A549 (cell line): ENCODE measurements at regions not wholly inside any gene's neighbourhood (a gene's known extent, or its start where the extent isn't known, plus 50 kb on each side); places are given as distances from the start of the nearest gene placed in this dataset.

ENCODE experiments used
- CEBPB ChIP-seq, 2 experiments: fragments of >200 bp in 1 of 2; sonication (Bioruptor Twin) in 1 of 2; formaldehyde crosslinking in 1 of 2; IDR thresholded peaks; 2 replicates each; pipeline ENCODE4 v1.6.1; 2012 to 2016
- CTCF ChIP-seq: fragments of >200 bp; sonication (Bioruptor Twin); formaldehyde crosslinking; IDR thresholded peaks from 3 replicates; pipeline ENCODE4 v1.5.1; 2016
- ELK1 ChIP-seq: fragments of 150-350 bp; IDR thresholded peaks from 2 replicates; pipeline ENCODE4 v1.6.1; 2014; ENCODE audit warnings: low read depth, mild to moderate bottlenecking, low read length
- ESRRA ChIP-seq: fragments of 150-350 bp; IDR thresholded peaks from 2 replicates; pipeline ENCODE4 v1.6.1; 2014; ENCODE audit warnings: mild to moderate bottlenecking, low read length, borderline replicate concordance
- JUN ChIP-seq, 2 experiments: fragments of >200 bp; sonication (Bioruptor Twin); formaldehyde crosslinking; IDR thresholded peaks; 2 replicates in 1 of 2; 3 replicates in 1 of 2; pipeline ENCODE4 v1.6.1; 2016 to 2017
- MYC ChIP-seq: IDR thresholded peaks from 2 replicates; pipeline ENCODE4 v1.6.1; 2012; ENCODE audit warnings: mild to moderate bottlenecking, inconsistent platforms, low read length, improper control_type of control experiment, borderline replicate concordance
- NR3C1 ChIP-seq: fragments of >200 bp; sonication (Bioruptor Twin); formaldehyde crosslinking; IDR thresholded peaks from 3 replicates; pipeline ENCODE4 v1.6.1; 2017
- POLR2A ChIP-seq: IDR thresholded peaks from 2 replicates; pipeline ENCODE4 v1.6.1; 2012; ENCODE audit warnings: mild to moderate bottlenecking, low read length
- POLR2AphosphoS2 ChIP-seq: conservative IDR thresholded peaks from 2 replicates; pipeline ENCODE4 v1.6.1; 2012; ENCODE audit warnings: low read length, improper control_type of control experiment, inconsistent platforms
- SMC3 ChIP-seq: fragments of >200 bp; sonication (Bioruptor Twin); formaldehyde crosslinking; IDR thresholded peaks from 3 replicates; pipeline ENCODE4 v1.6.1; 2018; ENCODE audit warnings: inconsistent platforms
- ZC3H11A ChIP-seq: fragments of 450-650 bp; IDR thresholded peaks from 2 replicates; pipeline ENCODE4 v1.6.1; 2014; ENCODE audit warnings: antibody characterized with exemption, mild to moderate bottlenecking

- no peak for TF ChIP-seq MYC
- no peak for TF ChIP-seq SMC3
- no peak for TF ChIP-seq CTCF
- TF ChIP-seq ZC3H11A: no peak
- no peak for TF ChIP-seq POLR2A
- TF ChIP-seq NR3C1: no peak
- no peak for TF ChIP-seq JUN (IDR thresholded peaks at IDR 0.05)
- TF ChIP-seq CEBPB (IDR thresholded peaks at IDR 0.05): no peak
- TF ChIP-seq ELK1: no peak
- TF ChIP-seq POLR2AphosphoS2: no peak
- TF ChIP-seq ESRRA: no peak
Measured at GRCh38 chrX:38917954-38918353, 116.7 kb downstream of the MID1IP1 start.
